Fibroblast of lung (primary cell): ENCODE measurements at regions not wholly inside any gene's neighbourhood (a gene's known extent, or its start where the extent isn't known, plus 50 kb on each side); places are given as distances from the start of the nearest gene placed in this dataset.

Experiments
- CTCF ChIP-seq, 2 donors: IDR thresholded peaks in 1 of 2; conservative IDR thresholded peaks in 1 of 2; 1 replicate in 1 of 2; 2 replicates in 1 of 2; pipeline ENCODE4 v1.5.1; 2011 to 2012; ENCODE audit warnings: low read length in 2 of 2, control low read depth in 1 of 2, inconsistent platforms in 1 of 2, low read depth in 1 of 2, mild to moderate bottlenecking in 1 of 2
- EZH2 ChIP-seq: IDR thresholded peaks from 2 replicates; pipeline ENCODE4 v1.5.1; 2012; ENCODE audit warnings: low read length, control low read depth, mild to moderate bottlenecking; ENCODE audit errors: missing control alignments

- no peak for TF ChIP-seq CTCF (conservative IDR thresholded peaks at IDR 0.05 in 1 of 2, IDR thresholded peaks at IDR 0.05 in 1 of 2; ENCODE audit: low read depth in 1 of 2, low read length in 2 of 2)
- TF ChIP-seq EZH2: no peak
These were observed 189.3 kb downstream of the IPO8 start for GRCh38 chr12:30506411-30506810.
